HG03469 (cell line): ENCODE measurements at regions not wholly inside any gene's neighbourhood (a gene's known extent, or its start where the extent isn't known, plus 50 kb on each side); places are given as distances from the start of the nearest gene placed in this dataset.
"Not testable (repeated sequence)": the region's sequence is repeated elsewhere in the genome, so short reads cannot be mapped to it uniquely, and the experiment has no call there.

ENCODE experiments used
- ATAC-seq: cut with Tn5 transposase; IDR thresholded peaks from one replicate; pipeline ENCODE4 v1.9.1; 2021; ENCODE audit warnings: mild to moderate bottlenecking, moderate library complexity, moderate number of reproducible peaks; ENCODE audit not compliant: unreplicated experiment

DNA sequence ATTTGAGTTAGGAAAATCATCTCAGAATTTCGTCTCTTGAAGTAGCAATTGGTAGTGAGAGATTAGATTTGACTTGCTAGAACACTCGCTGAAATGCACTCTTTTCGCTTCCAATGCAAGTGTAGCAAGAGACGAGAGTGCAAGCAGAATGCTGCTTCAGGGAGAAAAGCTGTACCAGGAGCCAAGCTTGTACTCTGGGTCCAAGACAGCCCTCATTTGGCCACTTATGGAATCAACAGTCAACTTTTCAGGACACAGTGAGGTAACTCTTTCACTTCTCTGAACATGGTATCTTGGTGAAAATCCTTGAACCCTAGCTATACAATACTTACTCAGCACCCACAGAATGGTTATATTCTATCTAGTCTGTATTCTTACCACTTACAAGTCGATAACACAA lies 107.6 kb upstream of the TERB2 start:
- not testable (repeated sequence) for ATAC-seq

DNA sequence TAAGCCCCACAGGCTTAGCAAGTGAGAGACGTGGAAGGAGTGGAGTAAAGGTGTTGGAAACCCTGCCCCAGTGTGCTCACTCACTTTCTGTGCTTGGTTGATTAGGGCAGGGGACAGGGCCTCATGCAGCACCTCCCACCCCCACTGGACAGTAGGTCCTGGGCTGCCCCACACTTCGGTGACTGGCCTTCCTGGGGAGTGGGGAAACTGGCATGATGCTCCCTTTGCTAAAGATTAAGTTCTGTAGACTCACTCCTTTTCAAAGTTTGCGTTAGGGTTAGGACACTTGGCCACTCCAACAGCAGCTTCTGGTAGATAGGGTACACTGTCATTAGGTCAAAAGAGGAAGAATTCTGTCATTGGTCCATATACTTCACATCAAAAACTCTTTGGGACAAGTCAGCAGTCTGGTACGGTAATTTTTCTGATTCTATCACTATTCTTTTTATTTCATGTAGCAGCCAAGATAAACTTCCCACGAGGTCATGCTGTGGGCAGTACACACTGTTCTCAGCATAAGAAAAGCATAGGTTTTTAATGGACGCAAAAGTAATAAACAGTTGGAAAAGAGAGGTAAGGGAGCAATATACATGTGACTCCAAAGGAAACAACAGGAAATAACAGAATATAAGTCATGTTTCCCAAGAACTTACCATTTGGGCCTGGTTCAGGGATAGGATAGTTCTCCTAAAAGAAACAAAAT lies 106.6 kb upstream of the TERB2 start:
- not testable (repeated sequence) for ATAC-seq

DNA sequence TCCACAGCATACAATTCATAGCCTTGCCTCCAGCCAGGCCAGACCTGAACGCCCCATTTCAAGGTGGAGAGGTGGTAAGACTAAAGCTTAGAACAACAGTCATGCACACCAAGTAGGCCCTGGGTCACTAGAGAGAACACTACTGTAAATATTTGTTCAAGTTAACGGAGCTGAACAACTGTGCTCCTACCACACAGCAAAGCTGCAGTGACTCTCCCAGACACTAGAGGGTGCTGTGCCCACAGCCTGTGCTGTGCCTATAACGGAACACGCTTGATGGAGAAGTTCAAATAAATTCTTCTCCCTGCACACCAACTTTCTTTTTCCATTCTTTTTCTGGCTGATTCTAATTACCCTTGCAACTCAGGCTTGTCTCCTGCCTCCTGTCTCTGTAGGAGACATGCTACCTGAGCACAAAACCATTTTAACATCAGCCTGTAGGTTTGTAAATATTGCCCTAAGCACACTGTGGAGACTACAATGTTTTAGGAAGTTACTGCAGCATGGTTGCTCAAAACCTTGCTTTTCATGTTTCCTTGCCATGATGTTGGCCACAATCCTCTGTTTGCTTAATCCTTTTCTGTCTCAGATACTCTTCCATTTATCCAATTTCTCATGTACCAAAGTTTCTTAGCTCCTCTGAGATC lies 103.1 kb upstream of the TERB2 start:
- peak; percentile 60 for ATAC-seq

DNA sequence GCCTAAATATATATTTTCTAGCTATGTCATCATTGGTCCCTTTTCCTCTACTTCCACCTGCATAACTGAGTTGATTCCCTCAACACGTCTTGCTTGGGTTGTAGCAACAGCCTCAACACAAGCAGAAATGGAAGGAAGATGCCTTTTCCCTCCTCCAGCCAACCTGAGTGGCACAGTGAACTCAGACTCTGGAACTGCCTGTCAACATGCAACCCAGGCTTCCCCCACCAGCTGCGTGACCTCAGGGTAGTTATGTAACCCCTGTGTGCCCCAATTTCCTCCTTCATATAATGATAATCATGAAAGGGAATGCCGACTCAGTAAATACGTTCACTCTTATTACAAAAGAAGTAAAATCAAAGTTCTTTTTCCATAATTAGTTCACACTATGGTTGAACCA lies 101.8 kb upstream of the TERB2 start:
- ATAC-seq, result not testable (repeated sequence)

DNA sequence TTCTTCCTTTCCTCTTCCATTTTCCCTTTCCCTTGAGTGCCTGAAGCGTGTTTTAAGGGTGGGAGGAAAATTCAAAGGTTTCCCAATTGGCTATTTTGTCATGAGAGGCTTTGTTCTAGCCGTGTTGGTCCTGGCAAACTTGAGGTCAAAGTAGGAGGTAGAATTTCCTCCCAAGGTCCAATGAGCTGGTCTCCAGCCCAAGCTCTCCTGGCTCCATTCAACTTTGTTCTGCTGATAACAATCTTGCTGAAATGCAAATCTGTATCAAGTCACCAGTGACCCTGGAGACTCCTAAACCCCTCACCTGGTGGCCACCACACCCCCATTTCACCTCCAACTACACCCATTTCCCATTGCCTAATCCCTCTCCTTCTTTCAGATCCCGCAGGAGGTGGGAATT lies 100.2 kb upstream of the TERB2 start:
- ATAC-seq, result not testable (repeated sequence)

DNA sequence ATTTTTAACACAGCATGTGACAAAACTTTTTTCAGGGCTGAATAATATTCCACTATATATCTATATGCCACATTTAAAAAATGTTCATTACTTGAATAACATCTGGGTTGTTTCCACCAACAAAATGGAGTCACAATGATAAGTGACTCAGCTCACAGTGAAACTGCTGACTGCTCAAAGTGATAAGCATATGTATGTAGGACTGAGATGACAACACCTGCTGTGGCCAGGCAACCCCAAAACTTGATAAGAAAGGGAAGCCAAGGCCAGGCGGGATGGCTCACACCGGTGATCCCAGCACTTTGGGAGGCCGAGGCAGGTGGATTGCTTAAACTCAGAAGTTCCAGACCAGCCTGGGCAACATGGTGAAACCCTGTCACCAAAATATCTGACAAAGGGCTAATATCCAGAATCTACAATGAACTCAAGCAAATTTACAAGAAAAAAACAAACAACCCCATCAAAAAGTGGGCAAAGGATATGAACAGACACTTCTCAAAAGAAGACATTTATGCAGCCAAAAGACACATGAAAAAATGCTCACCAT lies 99.2 kb upstream of the TERB2 start:
- ATAC-seq, result not testable (repeated sequence)

DNA sequence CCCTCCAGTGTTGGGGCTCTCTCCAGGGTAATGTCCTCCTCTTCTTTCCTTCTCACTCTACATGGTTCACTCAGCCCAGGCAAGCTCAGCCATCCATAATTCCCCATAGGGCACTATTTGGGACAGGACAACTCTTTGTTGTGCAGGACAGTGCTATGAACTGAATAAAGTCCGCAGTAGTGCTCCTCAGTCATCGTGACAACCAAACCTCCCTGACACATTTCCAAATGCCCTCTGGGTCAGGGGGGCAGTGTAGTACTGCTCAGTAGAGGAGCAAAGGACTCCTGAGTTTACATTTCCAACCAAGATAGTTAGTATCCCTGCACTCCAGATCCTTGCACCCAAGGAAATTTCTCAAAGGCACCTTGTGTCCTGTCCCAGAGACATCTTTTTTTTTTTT lies 97.4 kb upstream of the TERB2 start:
- not testable (repeated sequence) for ATAC-seq

DNA sequence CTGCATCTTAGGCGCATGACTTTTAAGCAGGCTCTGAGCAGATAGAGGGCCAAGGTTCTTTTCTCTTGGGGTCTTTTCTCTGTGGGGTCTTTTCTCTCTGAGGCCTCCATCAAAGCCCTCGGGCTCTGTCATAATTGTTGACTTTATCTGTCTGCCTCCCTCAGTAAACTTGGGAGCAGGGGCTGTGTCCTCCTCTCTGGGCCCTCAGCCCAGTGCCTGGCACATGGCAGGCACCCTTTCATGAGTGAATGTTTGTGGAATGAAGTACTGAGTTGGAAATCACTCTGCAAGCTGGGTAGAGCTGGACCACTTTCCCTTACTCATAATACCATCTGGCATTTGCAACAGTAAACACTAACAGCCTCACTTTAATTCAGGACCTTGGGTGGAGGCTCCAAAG lies 96.3 kb upstream of the TERB2 start:
- ATAC-seq, result not testable (repeated sequence)

DNA sequence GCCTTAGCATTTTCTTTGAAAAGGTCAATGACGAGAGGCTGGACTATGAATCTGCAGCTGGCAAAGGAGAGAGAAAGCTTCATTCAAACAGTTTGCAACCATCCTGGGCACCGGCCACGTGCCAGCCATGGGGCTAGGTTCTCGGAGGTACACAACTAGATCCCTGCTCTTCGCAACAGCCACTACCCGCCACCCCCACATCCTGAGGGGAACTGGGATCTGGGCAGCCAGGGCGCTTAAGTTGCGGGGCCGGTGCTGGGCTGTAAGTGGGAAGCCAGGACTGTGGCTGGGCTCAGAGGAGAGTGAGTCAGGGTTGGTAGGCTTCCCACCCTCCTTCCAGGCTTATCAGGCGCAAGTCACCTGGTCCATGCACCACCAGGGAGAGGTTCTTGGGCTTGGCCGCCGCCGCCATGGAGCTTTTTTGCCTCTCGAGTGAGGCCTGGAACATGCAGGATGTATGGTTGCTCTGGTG lies 95.0 kb upstream of the TERB2 start:
- ATAC-seq, result no peak

DNA sequence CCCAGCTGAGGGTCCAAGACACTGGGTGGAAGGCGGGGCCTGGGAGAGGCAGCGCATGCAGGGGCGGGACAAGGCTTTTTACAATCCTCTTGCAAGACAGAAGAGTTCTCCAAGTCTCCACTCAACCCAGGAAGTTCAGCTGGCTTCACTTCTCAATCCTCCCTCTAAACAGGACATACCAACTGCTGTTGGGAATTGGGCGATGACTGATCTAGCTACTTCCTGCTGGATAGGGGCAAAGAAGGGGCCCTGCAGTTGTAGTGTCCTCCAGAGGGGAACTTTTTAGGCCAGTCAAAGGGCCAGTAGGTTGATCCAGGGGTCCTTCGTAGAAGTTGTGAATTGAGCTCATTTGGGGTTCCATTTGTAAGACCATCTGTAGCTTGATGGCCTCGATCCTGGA lies 94.6 kb upstream of the TERB2 start:
- ATAC-seq, result no peak

DNA sequence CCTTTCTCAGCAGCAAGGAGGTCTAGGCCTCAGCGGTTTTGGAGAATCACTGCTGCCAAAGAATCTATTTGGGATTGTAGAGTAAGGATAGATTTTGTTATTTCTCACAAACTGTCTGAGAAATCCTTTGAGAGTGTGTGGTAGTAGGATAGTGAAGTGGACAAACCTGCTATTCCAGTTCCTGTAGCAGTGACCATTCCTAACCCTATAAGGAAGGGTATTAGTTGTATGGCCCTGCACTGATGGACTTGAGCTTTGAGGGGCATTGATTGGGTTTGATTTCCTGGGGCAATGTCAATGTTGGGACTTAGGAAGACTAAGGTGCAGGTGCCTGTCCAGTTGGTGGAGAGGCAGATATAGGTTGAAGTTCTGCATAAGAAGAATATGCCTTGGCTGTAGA lies 93.6 kb upstream of the TERB2 start:
- not testable (repeated sequence) for ATAC-seq

DNA sequence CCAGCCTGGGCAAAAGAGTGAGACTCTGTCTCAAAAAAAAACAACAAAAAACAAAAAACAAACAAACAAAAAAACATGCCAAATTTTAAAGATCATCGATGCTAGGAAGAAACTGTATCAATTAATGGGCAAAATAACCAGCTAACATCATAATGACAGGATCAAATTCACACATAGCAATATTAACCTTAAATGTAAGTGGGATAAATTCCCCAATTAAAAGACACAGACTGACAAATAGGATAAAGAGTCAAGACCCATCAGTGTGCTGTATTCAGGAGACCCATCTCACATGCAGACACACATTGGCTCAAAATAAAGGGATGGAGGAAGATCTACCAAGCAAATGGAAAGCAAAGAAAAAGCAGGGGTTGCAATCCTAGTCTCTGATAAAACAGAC lies 88.4 kb upstream of the TERB2 start:
- ATAC-seq, result not testable (repeated sequence)

DNA sequence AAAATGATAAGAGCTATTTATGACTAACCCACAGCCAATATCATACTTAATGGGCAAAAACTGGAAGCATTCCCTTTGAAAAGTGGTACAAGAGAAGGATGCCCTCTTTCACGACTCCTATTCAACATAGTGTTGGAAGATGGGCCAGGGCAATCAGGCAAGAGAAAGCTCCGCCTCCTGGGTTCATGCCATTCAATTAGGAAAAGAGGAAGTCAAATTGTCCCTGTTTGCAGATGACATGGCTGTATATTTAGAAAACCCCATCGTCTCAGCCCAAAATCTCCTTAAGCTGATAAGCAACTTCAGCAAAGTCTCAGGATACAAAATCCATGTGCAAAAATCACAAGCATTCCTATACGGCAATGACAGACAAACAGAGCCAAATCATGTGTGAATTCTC lies 86.4 kb upstream of the TERB2 start:
- not testable (repeated sequence) for ATAC-seq

DNA sequence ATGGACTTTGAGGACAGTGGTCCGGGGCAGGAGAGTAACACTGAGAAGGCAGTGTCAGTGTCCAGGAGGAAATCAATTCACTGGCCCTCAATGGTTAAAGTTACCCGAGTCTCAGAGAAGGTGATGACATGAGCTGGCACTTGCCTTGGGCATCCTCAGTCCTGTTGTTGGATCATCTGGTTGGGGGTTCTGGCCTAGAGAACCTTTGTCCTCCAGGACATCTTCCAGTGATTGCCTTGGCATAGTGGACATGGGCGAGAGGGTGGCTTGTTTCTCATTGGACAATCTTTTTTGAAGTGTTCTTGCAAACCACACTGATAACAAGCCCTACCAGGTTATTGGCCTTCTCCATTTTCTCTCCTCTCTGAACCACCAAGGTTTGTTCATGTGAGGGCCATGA lies 83.4 kb upstream of the TERB2 start:
- ATAC-seq, result no peak

DNA sequence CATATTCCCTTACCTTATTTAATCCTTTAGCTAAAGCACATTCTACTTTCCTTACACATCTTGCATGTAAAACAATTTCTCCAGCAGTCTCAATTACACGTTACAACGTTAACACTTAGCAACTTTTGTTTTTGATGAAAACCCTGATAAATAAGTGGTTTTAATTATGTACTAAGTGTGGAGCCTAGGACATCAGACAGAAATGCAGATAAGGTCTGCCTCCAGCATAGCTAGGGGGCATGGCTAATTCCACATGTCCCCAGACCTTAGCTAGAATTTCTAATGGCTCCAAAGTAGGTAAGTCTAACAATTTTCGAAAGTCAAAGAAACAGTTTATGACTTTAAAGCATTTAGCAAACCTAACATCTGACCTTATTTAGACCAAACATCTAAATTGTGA lies 77.4 kb upstream of the TERB2 start:
- ATAC-seq, result no peak

DNA sequence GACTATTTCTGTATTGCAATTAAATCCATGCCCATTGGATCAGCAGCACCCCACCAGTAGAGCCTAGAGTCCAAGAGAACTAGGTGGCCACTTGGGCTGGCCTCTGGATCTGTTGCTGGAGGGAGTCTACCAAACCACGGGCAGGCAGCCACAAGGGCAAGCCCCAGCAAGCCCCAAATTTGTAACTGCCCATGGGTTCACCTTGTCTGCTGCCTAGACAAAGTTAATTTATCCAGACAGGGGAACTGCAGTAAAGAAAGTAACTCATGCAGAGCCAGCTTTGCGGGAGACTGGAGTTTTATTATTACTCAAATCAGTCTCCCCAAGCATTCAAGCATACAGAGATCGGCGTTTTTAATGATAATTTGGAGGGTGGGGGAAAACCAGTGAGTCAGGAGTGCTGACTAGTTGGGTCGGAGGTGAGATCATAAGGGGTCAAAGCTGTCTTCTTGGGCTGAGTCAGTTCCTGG lies 74.0 kb upstream of the TERB2 start:
- peak; percentile 63 for ATAC-seq

DNA sequence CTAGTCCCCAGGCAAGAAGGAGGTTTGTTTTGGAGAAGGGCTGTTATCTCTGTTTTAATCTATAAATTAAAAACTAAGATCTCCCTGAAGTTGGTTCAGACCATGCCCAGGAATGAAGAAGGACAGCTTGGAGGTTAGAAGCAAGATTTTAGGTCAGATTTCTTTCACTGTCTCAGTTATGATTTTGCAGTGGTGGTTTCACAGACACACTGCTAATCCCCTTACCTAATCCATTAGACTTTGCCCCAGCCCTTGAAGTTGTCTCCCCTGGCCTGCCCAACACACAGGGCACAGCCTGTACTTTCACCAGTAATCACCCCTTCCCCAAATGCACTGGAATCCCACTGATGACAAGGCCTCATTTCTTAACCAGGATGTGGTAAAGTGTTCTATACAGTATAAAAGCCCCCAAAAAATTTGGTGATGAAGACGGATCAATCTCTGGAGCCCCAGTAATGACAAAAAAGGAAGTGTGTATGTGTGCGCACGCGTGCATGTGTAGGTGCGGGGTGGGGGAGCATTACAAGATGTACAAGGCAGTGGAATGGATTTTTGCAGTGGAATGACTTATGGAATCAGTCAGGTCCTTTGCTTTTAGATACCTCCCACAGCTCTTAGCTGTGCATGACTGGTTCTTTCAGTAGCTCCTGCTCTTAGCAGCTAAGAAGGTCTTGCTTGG lies 73.1 kb upstream of the TERB2 start:
- ATAC-seq, result no peak

DNA sequence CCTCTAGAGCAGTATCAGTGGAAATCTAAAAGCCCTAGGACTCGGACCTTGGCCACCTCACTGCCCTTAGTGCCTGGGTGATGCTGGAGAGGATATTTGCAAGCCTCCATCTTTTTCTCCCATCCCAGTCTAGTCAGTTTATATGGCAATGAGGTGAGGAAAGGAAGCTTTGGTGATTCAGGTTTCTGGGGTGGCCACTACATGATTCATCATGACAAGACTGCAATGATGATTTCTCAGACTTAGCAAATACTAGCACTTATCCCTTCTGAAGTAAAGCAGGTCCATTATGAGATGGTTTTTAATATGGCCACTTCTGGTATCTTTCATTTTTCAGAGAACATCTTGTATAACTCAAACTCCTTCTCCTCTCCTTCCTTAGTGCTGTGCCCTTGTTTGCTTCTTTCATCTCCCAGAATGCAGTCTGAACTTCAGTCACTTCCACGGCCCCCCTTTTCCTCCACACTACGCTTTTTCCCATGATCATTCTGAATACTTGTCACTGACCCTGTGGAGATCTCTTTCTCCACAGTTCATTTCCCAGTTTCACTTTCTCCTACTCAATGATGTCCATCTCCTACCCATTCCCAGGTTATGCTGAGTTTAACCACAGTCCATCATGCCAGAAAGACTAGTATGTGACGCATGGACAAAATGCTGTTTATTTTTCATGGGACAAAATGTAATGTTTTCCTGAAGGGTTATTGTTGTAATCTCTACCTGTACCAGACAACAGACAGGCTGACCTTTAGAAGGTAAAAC lies 57.4 kb upstream of the TERB2 start:
- ATAC-seq, result not testable (repeated sequence)

DNA sequence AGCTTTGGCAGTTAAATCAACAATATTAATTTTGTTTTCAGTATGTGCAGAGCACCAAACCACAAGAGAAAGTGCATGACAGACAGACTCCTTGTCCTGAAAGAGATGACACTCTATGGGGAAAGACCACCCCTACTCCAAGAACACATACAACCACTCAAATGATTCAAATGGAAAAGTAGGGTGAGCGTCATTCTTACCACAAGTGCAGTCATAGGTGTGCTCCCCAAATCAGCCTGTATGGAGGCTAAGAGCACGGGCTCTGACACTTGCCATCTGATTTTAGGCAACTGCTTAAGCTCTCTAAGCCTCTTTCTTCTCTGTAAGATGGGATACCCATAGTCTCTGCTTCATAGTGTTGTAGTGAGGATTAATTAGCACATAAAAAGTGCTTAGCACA lies 56.7 kb upstream of the TERB2 start:
- not testable (repeated sequence) for ATAC-seq

DNA sequence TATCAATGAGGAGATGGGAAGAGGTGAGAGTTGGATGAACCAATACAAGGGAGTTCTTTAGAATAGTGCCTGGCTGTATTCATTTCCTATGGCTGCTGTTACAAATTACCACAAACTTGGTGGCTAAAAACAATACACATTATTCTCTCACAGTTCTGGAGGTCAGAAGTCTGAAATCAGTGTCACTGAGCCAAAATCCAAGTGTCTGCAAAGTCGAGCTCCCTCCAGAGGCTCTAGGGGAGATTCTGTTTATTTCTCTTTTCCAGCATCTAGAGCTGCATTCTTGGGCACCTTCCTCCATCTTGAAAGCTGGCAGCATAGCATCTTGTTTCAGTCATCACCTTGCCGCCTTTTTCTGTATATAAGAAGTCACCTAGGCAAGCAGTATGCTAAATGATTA lies 55.7 kb upstream of the TERB2 start:
- not testable (repeated sequence) for ATAC-seq

DNA sequence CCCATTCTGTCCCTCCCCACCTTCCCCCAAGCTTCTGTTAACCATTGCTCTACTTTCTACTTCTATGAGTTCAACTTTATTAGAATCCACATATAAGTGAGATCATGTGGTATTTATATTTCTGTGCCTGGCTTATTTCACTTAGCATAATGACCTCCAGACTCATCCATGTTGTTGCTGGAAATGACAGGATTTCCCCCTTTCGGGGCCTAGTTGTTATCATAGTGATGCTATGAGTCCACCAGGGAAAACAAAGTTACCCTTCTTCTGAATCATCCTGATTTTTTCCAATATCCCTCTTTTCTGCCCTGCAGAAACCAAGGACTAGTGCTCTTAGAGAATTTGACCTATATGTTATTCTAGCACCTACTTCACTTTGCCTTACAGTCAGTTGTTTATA lies 53.2 kb upstream of the TERB2 start:
- not testable (repeated sequence) for ATAC-seq
